Left cardiac atrium (tissue), 4 donors: ENCODE measurements at regions not wholly inside any gene's neighbourhood (a gene's known extent, or its start where the extent isn't known, plus 50 kb on each side); places are given as distances from the start of the nearest gene placed in this dataset.
A peak's percentile ranks its signal among the peaks of the same experiment; 100 is the strongest.

ENCODE experiments used
- ATAC-seq, 2 donors: fragments of 200-7000 bp; cut with Tn5 transposase; one replicate each; pipeline ENCODE4 v1.9.1; 2020; ENCODE audit warnings: mild to moderate bottlenecking in 2 of 2, moderate library complexity in 2 of 2
- DNase-seq: peaks from one replicate; pipeline ENCODE4 v3.0.0-alpha.2; 2020
- intact Hi-C, 2 donors: fragments of 100-400 bp; cut with DNase I; formaldehyde crosslinking; loops; one replicate each; pipeline versions ENCODE4 v1.14.1 to v1.15.1; 2022 to 2023
- donor health status: DM: no; HTN: yes; CAD: no.
- donor health status: DM: no; HTN: yes; CAD: no; lungs with severe emphysema.
- donor health status: DM: yes; HTN: yes; CAD: no.
- donor health status: Dilated cardiomyopathy.

DNA sequence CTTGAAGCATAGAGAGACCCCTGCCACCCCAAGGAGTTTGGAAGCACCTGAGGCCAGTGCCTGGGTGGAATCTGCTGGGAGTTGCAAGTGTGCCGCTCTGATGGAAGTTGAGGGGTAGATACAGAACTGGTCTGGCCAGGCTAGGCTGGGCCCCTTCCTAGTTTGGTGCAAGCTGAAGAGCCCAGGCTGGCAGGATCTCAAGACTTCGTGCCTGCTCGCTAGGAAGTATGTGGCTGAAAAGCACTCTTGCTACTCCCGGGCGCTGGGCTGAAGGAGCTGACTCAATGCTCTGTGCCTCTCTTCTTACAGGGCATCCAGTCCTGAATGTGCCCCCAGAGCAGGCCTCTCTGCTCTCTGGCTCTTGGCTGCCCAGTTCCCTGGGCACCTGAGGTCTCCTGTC, 51.7 kb upstream of the PJA1 start:
- DNase-seq (no peak), ATAC-seq (peak; percentile 40 to 67)
- intact Hi-C loops: loop anchor here (10.0 kb wide), 2 partner anchors 122 to 152 kb away; no protein-coding TSS in a partner anchor

DNA sequence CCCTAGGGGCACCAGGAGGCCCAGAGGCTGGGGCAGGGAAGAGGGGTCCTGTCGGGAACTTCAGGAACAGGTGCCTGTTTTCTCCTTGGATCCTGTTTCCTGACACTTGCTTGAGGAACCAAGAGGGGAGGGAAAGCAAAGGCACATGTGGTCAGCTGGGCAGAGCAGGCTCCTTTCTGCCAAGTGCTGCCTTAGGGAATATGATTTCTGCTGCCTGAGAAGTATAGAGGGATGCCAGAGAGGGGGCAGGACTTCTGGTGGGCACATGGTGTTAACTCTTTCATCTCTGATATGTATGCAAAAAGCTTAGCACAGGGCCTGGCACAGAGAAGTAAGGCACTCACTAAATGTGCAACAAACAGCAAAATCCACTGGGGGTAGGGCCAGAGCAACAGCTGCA, 51.2 kb upstream of the PJA1 start:
- DNase-seq (no peak), ATAC-seq (peak in 1 of 2 donors; percentile 72)
- intact Hi-C loops: loop anchor here (10.0 kb wide), 2 partner anchors 122 to 152 kb away; no protein-coding TSS in a partner anchor

- no peak for DNase-seq
- intact Hi-C loops: loop anchor here (10.0 kb wide), 2 partner anchors 121 to 151 kb away; no protein-coding TSS in a partner anchor
Measured at GRCh38 chrX:69215161-69215875, 50.1 kb upstream of the PJA1 start.

More at GRCh38 chrX:69215161-69215875, 50.1 kb upstream of the PJA1 start:
- ATAC-seq: no peak
